GM21360 (cell line): ENCODE measurements at regions not wholly inside any gene's neighbourhood (a gene's known extent, or its start where the extent isn't known, plus 50 kb on each side); places are given as distances from the start of the nearest gene placed in this dataset.
"Not testable (repeated sequence)": the region's sequence is repeated elsewhere in the genome, so short reads cannot be mapped to it uniquely, and the experiment has no call there.

Experiments
- ATAC-seq: cut with Tn5 transposase; IDR thresholded peaks from one replicate; pipeline ENCODE4 v1.9.1; 2021; ENCODE audit warnings: mild to moderate bottlenecking, moderate library complexity; ENCODE audit not compliant: unreplicated experiment

GRCh38 chr13:34721631-34722595 lies 220.2 kb upstream of the NBEA start:
- ATAC-seq: no peak

GRCh38 chr13:34722922-34723321 lies 219.1 kb upstream of the NBEA start:
- ATAC-seq: no peak

GRCh38 chr13:34730961-34731360 lies 211.1 kb upstream of the NBEA start:
- ATAC-seq: no peak

- ATAC-seq: no peak
Observed at GRCh38 chr13:34731486-34731885, 210.6 kb upstream of the NBEA start.

GRCh38 chr13:34733721-34734120 lies 208.3 kb upstream of the NBEA start:
- ATAC-seq: no peak

GRCh38 chr13:34734932-34735331 lies 207.1 kb upstream of the NBEA start:
- ATAC-seq: no peak

- no peak for ATAC-seq
Observed at GRCh38 chr13:34738254-34738992, 203.6 kb upstream of the NBEA start.

- not testable (repeated sequence) for ATAC-seq
Observed at GRCh38 chr13:34747056-34747455, 195.0 kb upstream of the NBEA start.

GRCh38 chr13:34747507-34747906 lies 194.6 kb upstream of the NBEA start:
- ATAC-seq: no peak

GRCh38 chr13:34748073-34748472 lies 194.0 kb upstream of the NBEA start:
- no peak for ATAC-seq

GRCh38 chr13:34748596-34748995 lies 193.5 kb upstream of the NBEA start:
- no peak for ATAC-seq

- no peak for ATAC-seq
Observed at GRCh38 chr13:34749046-34749445, 193.0 kb upstream of the NBEA start.

GRCh38 chr13:34750078-34750931 lies 191.8 kb upstream of the NBEA start:
- peak; percentile 70 for ATAC-seq

- ATAC-seq: peak; percentile 30
Observed at GRCh38 chr13:34751044-34751443, 191.0 kb upstream of the NBEA start.

- ATAC-seq: peak; percentile 56
Observed at GRCh38 chr13:34751492-34751891, 190.6 kb upstream of the NBEA start.

GRCh38 chr13:34752283-34752960 lies 189.6 kb upstream of the NBEA start:
- ATAC-seq: no peak

- ATAC-seq: no peak
Observed at GRCh38 chr13:34756136-34756535, 185.9 kb upstream of the NBEA start.

- ATAC-seq: no peak
Observed at GRCh38 chr13:34756572-34756971, 185.5 kb upstream of the NBEA start.

GRCh38 chr13:34757441-34757840 lies 184.6 kb upstream of the NBEA start:
- ATAC-seq: no peak

GRCh38 chr13:34758628-34759027 lies 183.4 kb upstream of the NBEA start:
- no peak for ATAC-seq
